DOHH2 (cell line): ENCODE measurements at regions not wholly inside any gene's neighbourhood (a gene's known extent, or its start where the extent isn't known, plus 50 kb on each side); places are given as distances from the start of the nearest gene placed in this dataset.
"Not testable (repeated sequence)": the region's sequence is repeated elsewhere in the genome, so short reads cannot be mapped to it uniquely, and the experiment has no call there.

Source experiments
- EZH2phosphoT487 ChIP-seq: fragments of 200-600 bp; sonication (generic); IDR thresholded peaks from 2 replicates; pipeline ENCODE4 v1.6.1; 2017; ENCODE audit warnings: borderline replicate concordance, mild to moderate bottlenecking, antibody characterized with exemption, low read length, moderate library complexity, mixed read lengths
- TF ChIP-seq, protein P1 (sequence below): fragments of 200-600 bp; sonication (generic); IDR thresholded peaks from one replicate; pipeline ENCODE4 v1.5.1; 2014; ENCODE audit warnings: antibody characterized with exemption, mild to moderate bottlenecking, low read depth, low read length; ENCODE audit not compliant: poor library complexity, severe bottlenecking

DNA sequence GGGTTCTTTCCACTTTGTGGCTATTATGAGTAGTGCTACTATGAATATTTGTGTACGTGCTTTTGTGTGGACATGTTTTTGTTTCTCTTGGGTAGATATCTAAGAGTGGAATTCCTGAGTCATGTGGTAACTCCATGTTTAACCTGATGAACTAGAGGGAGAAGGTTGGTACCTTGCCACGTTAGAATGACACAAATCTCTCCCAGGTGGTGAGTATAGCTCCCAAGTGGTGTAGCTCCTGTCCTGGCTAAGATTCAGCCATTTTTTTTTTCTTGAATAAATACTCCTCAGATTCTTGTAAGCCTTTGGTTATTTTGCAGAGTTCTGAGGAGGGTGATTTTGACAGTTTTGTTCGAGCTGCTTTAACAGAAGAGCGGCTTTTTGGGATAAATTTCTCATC lies 83.2 kb upstream of the DPP6 start:
- TF ChIP-seq, protein P1, sequence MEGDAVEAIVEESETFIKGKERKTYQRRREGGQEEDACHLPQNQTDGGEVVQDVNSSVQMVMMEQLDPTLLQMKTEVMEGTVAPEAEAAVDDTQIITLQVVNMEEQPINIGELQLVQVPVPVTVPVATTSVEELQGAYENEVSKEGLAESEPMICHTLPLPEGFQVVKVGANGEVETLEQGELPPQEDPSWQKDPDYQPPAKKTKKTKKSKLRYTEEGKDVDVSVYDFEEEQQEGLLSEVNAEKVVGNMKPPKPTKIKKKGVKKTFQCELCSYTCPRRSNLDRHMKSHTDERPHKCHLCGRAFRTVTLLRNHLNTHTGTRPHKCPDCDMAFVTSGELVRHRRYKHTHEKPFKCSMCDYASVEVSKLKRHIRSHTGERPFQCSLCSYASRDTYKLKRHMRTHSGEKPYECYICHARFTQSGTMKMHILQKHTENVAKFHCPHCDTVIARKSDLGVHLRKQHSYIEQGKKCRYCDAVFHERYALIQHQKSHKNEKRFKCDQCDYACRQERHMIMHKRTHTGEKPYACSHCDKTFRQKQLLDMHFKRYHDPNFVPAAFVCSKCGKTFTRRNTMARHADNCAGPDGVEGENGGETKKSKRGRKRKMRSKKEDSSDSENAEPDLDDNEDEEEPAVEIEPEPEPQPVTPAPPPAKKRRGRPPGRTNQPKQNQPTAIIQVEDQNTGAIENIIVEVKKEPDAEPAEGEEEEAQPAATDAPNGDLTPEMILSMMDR = not testable (repeated sequence)
- not testable (repeated sequence) for TF ChIP-seq EZH2phosphoT487
